B cell (primary cell): ENCODE measurements at regions not wholly inside any gene's neighbourhood (a gene's known extent, or its start where the extent isn't known, plus 50 kb on each side); places are given as distances from the start of the nearest gene placed in this dataset.

ENCODE experiments used
- ATAC-seq: fragments of 200-7000 bp; cut with Tn5 transposase; one replicate; pipeline ENCODE4 v1.10.0; 2021; ENCODE audit warnings: low read depth, mild to moderate bottlenecking, moderate number of reproducible peaks, moderate library complexity
- CTCF ChIA-PET: fragments of 350-600 bp; sonication (Branson Sonifier 250); formaldehyde crosslinking; loops from one replicate; lab custom pipeline; 2021; ENCODE audit warnings: antibody characterized with exemption, inconsistent platforms; lab: Charles Lee
- POLR2A ChIA-PET: fragments of 350-600 bp; sonication (Branson Sonifier 250); formaldehyde crosslinking; loops from one replicate; lab custom pipeline; 2021; ENCODE audit warnings: antibody characterized with exemption; lab: Charles Lee
- DNase-seq: peaks from one replicate; pipeline ENCODE4 v3.0.0; 2013
- H2AFZ ChIP-seq: 2 replicates; pipeline ENCODE4 v1.6.1; 2012; ENCODE audit warnings: mild to moderate bottlenecking, low read depth, low read length; ENCODE audit not compliant: insufficient read depth, poor library complexity, severe bottlenecking
- H3K27ac ChIP-seq, 2 donors: 1 replicate in 1 of 2; 2 replicates in 1 of 2; pipeline ENCODE4 v1.5.1; 2012 to 2013; ENCODE audit warnings: low read length in 2 of 2, mild to moderate bottlenecking in 2 of 2, moderate library complexity in 1 of 2
- H3K27me3 ChIP-seq, 4 experiments: fragments of 200-600 bp in 1 of 4; sonication (generic) in 1 of 4; replicated peaks in 1 of 4; 1 replicate in 2 of 4; 2 replicates in 2 of 4; pipeline versions ENCODE4 v1.6.1 to v1.7.0; 2013 to 2016; ENCODE audit warnings: low read length in 3 of 4, mild to moderate bottlenecking in 2 of 4, mixed read lengths in 1 of 4, moderate library complexity in 1 of 4; ENCODE audit not compliant: insufficient read depth in 4 of 4, control insufficient read depth in 3 of 4; ENCODE audit errors: control extremely low read depth in 1 of 4
- H3K36me3 ChIP-seq, 2 experiments: replicated peaks in 1 of 2; 1 replicate in 1 of 2; 2 replicates in 1 of 2; pipeline versions ENCODE4 v1.6.1 to v1.7.1; 2013; ENCODE audit warnings: low read length in 1 of 2; ENCODE audit not compliant: insufficient read depth in 2 of 2, control insufficient read depth in 1 of 2; ENCODE audit errors: control extremely low read depth in 1 of 2, extremely low read depth in 1 of 2
- H3K4me1 ChIP-seq, 2 donors: fragments of 200-600 bp in 1 of 2; sonication (generic) in 1 of 2; 1 replicate in 1 of 2; 2 replicates in 1 of 2; pipeline versions ENCODE4 v1.5.1 to v1.6.1; 2013 to 2017; ENCODE audit warnings: low read length in 2 of 2; ENCODE audit not compliant: control insufficient read depth in 2 of 2, insufficient read depth in 2 of 2
- H3K4me2 ChIP-seq: replicated peaks from 2 replicates; pipeline ENCODE3; 2012; ENCODE audit warnings: mild to moderate bottlenecking, low read depth, low read length; ENCODE audit not compliant: poor library complexity, severe bottlenecking
- H3K4me3 ChIP-seq, 5 experiments: fragments of 200-600 bp in 1 of 5; sonication (generic) in 1 of 5; 1 replicate in 3 of 5; 2 replicates in 2 of 5; pipeline versions ENCODE4 v1.5.1 to v1.7.0; 2011 to 2016; ENCODE audit warnings: low read length in 4 of 5, mild to moderate bottlenecking in 4 of 5, low read depth in 2 of 5, control low read depth in 1 of 5, moderate library complexity in 1 of 5; ENCODE audit not compliant: insufficient read depth in 1 of 5; ENCODE audit errors: control extremely low read depth in 1 of 5, extremely low read depth in 1 of 5
- H3K79me2 ChIP-seq: fragments of 200-600 bp; sonication (generic); one replicate; pipeline ENCODE4 v1.6.0; 2016; ENCODE audit warnings: low read length; ENCODE audit not compliant: control insufficient read depth, insufficient read depth
- H3K9ac ChIP-seq: fragments of 200-600 bp; sonication (generic); 2 replicates; pipeline ENCODE4 v1.6.1; 2017; ENCODE audit warnings: mild to moderate bottlenecking, low read length, moderate library complexity
- H3K9me3 ChIP-seq, 3 donors: one replicate each; pipeline versions ENCODE4 v1.6.1 to v1.7.1; 2013; ENCODE audit warnings: low read length in 2 of 3; ENCODE audit not compliant: control insufficient read depth in 2 of 3, insufficient read depth in 1 of 3; ENCODE audit errors: control extremely low read depth in 1 of 3
- H4K20me1 ChIP-seq: 2 replicates; pipeline ENCODE4 v1.6.0; 2012; ENCODE audit warnings: mild to moderate bottlenecking, low read length; ENCODE audit not compliant: insufficient read depth, control insufficient read depth, poor library complexity, severe bottlenecking
- H3K27ac Mint-ChIP-seq: one replicate; pipeline ENCODE4 v1.8.0; 2021; ENCODE audit warnings: mixed read lengths
- H3K27me3 Mint-ChIP-seq: one replicate; pipeline ENCODE4 v1.8.0; 2021; ENCODE audit warnings: mixed read lengths
- H3K4me1 Mint-ChIP-seq: one replicate; pipeline ENCODE4 v1.8.0; 2021; ENCODE audit warnings: mixed read lengths
- H3K4me3 Mint-ChIP-seq: one replicate; pipeline ENCODE4 v1.8.0; 2021; ENCODE audit warnings: mixed read lengths
- H3K9me3 Mint-ChIP-seq: one replicate; pipeline ENCODE4 v1.8.0; 2022; ENCODE audit warnings: mixed read lengths; ENCODE audit not compliant: insufficient read depth
- CTCF ChIP-seq: fragments of 200-600 bp; IDR thresholded peaks from one replicate; pipeline ENCODE4 v1.8.0; 2022; ENCODE audit warnings: antibody characterized with exemption, mild to moderate bottlenecking
- EZH2 ChIP-seq: IDR thresholded peaks from 2 replicates; pipeline ENCODE4 v1.6.1; 2012; ENCODE audit warnings: borderline replicate concordance, low read depth, mild to moderate bottlenecking, moderate library complexity, low read length; ENCODE audit not compliant: insufficient read depth, poor library complexity, severe bottlenecking
- WGBS: methylation state at CpG from one replicate; pipeline ENCODE4 v1.1.5; 2013; ENCODE audit warnings: missing lambda C conversion rate; ENCODE audit not compliant: insufficient coverage; 5-methylcytosine and 5-hydroxymethylcytosine counted together
- intact Hi-C: fragments of 100-400 bp; cut with micrococcal nuclease; formaldehyde crosslinking; loops from one replicate; pipeline ENCODE4 v1.10.0; 2022

GRCh38 chr11:115916608-115917007 is 412.4 kb upstream of the CADM1 start:
- H3K27me3 ChIP-seq, result no peaks in the 10 kb centered on the region
- H2AFZ ChIP-seq, result no peak overlapping the region
- Mint-ChIP-seq H3K4me3 (no peak overlapping the region), H3K4me1 (peaks cover 7% of the 10 kb centered on the region), H3K27ac (no peak overlapping the region), H3K9me3 (no peaks in the 10 kb centered on the region), H3K27me3 (no peaks in the 10 kb centered on the region)
- H3K9ac ChIP-seq, result no peak overlapping the region
- POLR2A ChIA-PET, result no interaction called here
- no peak for DNase-seq
- TF ChIP-seq EZH2 (no peak), CTCF (no peak)
- ATAC-seq, result no peak
- no peaks in the 10 kb centered on the region for H4K20me1 ChIP-seq
- no peak overlapping the region for H3K4me3 ChIP-seq
- no peak overlapping the region for H3K27ac ChIP-seq
- H3K4me2 ChIP-seq, result no peak overlapping the region
- H3K79me2 ChIP-seq, result no peaks in the 10 kb centered on the region
- CTCF ChIA-PET, result no interaction called here
- H3K4me1 ChIP-seq, result no peaks in the 10 kb centered on the region
- no peaks in the 10 kb centered on the region for H3K9me3 ChIP-seq
- H3K36me3 ChIP-seq, result no peaks in the 10 kb centered on the region
- WGBS, result 20% methylated on average over 1 of the region's 2 CpGs
- intact Hi-C loops, result no loop called here

- Histone ChIP-seq H3K27ac (no peak overlapping the region), H4K20me1 (no peaks in the 10 kb centered on the region), H3K4me3 (no peak overlapping the region), H3K36me3 (no peaks in the 10 kb centered on the region), H3K79me2 (no peaks in the 10 kb centered on the region), H3K4me2 (no peak overlapping the region), H3K9me3 (no peaks in the 10 kb centered on the region), H3K4me1 (no peaks in the 10 kb centered on the region), H3K27me3 (no peaks in the 10 kb centered on the region), H2AFZ (no peak overlapping the region), H3K9ac (no peak overlapping the region)
- POLR2A ChIA-PET, result no interaction called here
- Mint-ChIP-seq H3K27ac (no peak overlapping the region), H3K4me1 (peaks cover 2% of the 10 kb centered on the region), H3K9me3 (no peaks in the 10 kb centered on the region), H3K27me3 (no peaks in the 10 kb centered on the region), H3K4me3 (no peak overlapping the region)
- DNase-seq (no peak), ATAC-seq (no peak)
- no peak for TF ChIP-seq CTCF
- TF ChIP-seq EZH2, result no peak
- intact Hi-C loops, result no loop called here
- no CpG with 5 or more reads among the region's 2 CpGs for WGBS
- CTCF ChIA-PET, result interaction anchor here (0.8 kb wide), 1 partner anchor 9 kb away, joined by 3 read pairs; no protein-coding TSS in a partner anchor
Measured at GRCh38 chr11:115912484-115912945, 408.3 kb upstream of the CADM1 start.
